Ishikawa (cell line): ENCODE measurements at regions not wholly inside any gene's neighbourhood (a gene's known extent, or its start where the extent isn't known, plus 50 kb on each side); places are given as distances from the start of the nearest gene placed in this dataset.

Experiments used
- CEBPB ChIP-seq: IDR thresholded peaks from 2 replicates; pipeline ENCODE4 v1.6.1; 2012
- CREB1 ChIP-seq: IDR thresholded peaks from 2 replicates; pipeline ENCODE4 v1.6.1; 2012; ENCODE audit warnings: low read depth
- EGR1 ChIP-seq: IDR thresholded peaks from 2 replicates; pipeline ENCODE4 v1.6.1; 2012
- EP300 ChIP-seq: IDR thresholded peaks from 2 replicates; pipeline ENCODE4 v1.6.1; 2012; ENCODE audit warnings: borderline replicate concordance
- FOXM1 ChIP-seq: IDR thresholded peaks from 2 replicates; pipeline ENCODE4 v1.6.1; 2012; ENCODE audit warnings: low read depth, borderline replicate concordance
- NFIC ChIP-seq: IDR thresholded peaks from 2 replicates; pipeline ENCODE4 v1.6.1; 2012
- RAD21 ChIP-seq: IDR thresholded peaks from 2 replicates; pipeline ENCODE4 v1.6.1; 2012; ENCODE audit warnings: low read depth
- TAF1 ChIP-seq: IDR thresholded peaks from 2 replicates; pipeline ENCODE4 v1.6.1; 2012; ENCODE audit warnings: low read depth, mild to moderate bottlenecking
- TCF12 ChIP-seq: IDR thresholded peaks from 2 replicates; pipeline ENCODE4 v1.6.1; 2012; ENCODE audit warnings: low read depth
- TEAD4 ChIP-seq: IDR thresholded peaks from 2 replicates; pipeline ENCODE4 v1.6.1; 2012
- YY1 ChIP-seq: IDR thresholded peaks from 2 replicates; pipeline ENCODE4 v1.6.1; 2012; ENCODE audit warnings: low read depth
- ZBTB7A ChIP-seq: IDR thresholded peaks from 2 replicates; pipeline ENCODE4 v1.6.1; 2012; ENCODE audit warnings: low read depth
- TF ChIP-seq, protein P1 (sequence below): IDR thresholded peaks from 2 replicates; pipeline ENCODE4 v1.6.1; 2012; ENCODE audit warnings: low read depth, mild to moderate bottlenecking
- TF ChIP-seq, protein P2 (sequence below): IDR thresholded peaks from 2 replicates; pipeline ENCODE4 v1.6.1; 2012
- TF ChIP-seq, protein P3 (sequence below): IDR thresholded peaks from 2 replicates; pipeline ENCODE4 v1.6.1; 2012

DNA sequence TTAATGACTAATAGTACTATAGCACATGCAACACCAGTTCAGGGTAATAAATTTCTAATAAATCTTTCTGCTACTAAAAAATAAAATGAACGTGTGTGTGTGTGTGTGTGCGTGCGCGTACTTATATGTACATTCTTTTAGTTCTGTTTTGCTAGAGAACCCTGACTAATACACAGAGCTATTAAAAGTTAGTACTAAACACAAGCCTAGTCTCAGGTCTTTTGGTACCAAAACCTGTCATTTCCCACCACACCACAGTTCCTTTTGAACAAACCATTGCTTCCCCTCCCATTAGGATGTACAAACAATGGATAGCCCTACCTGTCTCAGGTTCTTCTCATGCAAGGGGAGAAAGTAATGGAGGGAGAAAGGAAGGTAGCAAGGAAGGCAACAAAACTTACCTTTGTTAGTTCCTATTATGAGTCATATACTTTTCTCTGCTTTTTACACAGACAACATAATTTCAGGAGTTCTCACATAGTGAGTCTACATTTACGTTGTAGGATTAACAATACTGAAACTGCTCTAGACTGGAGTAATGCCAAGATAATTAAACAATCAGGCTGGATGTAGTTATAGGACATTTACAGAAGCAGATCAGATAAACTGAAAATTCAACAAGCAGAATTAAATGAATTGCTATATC, 427.2 kb downstream of the KCNJ3 start:
- TF ChIP-seq ZBTB7A: no peak

DNA sequence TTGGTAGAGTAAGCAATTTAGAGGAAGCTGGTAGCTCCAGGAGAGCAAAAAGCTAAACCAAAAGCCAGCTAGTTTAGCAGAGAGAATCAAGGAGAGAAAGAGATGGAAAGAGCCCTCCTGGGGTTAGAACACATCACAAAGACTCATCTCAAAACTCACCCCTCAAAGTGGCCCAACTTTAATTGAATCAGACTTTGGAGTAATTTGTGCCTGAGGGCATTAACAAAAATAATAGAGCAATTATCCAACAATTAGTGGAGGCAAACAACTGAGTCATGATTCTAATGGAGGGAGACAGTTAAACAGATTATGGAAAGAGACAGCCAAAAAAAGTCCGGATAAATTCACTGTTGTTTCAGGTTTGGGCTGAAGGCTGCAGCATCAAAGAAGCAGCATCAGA, 417.4 kb downstream of the KCNJ3 start:
- no peak for TF ChIP-seq ZBTB7A
- TF ChIP-seq CEBPB: no peak
- TF ChIP-seq EGR1: no peak
- TF ChIP-seq, protein P1, sequence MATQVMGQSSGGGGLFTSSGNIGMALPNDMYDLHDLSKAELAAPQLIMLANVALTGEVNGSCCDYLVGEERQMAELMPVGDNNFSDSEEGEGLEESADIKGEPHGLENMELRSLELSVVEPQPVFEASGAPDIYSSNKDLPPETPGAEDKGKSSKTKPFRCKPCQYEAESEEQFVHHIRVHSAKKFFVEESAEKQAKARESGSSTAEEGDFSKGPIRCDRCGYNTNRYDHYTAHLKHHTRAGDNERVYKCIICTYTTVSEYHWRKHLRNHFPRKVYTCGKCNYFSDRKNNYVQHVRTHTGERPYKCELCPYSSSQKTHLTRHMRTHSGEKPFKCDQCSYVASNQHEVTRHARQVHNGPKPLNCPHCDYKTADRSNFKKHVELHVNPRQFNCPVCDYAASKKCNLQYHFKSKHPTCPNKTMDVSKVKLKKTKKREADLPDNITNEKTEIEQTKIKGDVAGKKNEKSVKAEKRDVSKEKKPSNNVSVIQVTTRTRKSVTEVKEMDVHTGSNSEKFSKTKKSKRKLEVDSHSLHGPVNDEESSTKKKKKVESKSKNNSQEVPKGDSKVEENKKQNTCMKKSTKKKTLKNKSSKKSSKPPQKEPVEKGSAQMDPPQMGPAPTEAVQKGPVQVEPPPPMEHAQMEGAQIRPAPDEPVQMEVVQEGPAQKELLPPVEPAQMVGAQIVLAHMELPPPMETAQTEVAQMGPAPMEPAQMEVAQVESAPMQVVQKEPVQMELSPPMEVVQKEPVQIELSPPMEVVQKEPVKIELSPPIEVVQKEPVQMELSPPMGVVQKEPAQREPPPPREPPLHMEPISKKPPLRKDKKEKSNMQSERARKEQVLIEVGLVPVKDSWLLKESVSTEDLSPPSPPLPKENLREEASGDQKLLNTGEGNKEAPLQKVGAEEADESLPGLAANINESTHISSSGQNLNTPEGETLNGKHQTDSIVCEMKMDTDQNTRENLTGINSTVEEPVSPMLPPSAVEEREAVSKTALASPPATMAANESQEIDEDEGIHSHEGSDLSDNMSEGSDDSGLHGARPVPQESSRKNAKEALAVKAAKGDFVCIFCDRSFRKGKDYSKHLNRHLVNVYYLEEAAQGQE: no peak
- TF ChIP-seq RAD21: no peak
- no peak for TF ChIP-seq YY1
- TF ChIP-seq EP300: no peak
- TF ChIP-seq, protein P2, sequence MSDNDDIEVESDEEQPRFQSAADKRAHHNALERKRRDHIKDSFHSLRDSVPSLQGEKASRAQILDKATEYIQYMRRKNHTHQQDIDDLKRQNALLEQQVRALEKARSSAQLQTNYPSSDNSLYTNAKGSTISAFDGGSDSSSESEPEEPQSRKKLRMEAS: no peak
- no peak for TF ChIP-seq FOXM1
- TF ChIP-seq, protein P3, sequence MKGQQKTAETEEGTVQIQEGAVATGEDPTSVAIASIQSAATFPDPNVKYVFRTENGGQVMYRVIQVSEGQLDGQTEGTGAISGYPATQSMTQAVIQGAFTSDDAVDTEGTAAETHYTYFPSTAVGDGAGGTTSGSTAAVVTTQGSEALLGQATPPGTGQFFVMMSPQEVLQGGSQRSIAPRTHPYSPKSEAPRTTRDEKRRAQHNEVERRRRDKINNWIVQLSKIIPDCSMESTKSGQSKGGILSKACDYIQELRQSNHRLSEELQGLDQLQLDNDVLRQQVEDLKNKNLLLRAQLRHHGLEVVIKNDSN: no peak
- TF ChIP-seq TEAD4: no peak

DNA sequence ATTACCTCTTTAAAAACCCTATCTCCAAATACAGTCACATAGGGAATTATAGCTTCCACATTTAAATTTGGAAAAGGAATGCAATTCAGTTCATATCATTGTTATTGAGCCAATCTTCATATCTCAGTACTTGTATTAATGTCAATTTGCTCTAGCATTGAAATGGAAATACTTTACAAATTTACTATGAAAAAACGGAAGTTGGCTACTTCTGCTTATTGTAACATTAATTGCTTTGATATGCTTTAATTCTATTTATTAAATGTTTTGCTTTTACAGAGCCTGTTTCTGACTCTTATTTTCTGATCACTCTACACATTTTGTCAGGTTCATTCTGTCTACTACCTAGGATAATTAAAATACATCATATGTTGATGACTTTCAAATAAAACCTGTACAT, 412.6 kb downstream of the KCNJ3 start:
- TF ChIP-seq EP300 (no peak), ZBTB7A (no peak), NFIC (no peak), RAD21 (no peak), EGR1 (no peak), TCF12 (no peak), FOXM1 (no peak), YY1 (no peak), TAF1 (no peak)
- TF ChIP-seq, protein P2: no peak
- TF ChIP-seq, protein P1: no peak

DNA sequence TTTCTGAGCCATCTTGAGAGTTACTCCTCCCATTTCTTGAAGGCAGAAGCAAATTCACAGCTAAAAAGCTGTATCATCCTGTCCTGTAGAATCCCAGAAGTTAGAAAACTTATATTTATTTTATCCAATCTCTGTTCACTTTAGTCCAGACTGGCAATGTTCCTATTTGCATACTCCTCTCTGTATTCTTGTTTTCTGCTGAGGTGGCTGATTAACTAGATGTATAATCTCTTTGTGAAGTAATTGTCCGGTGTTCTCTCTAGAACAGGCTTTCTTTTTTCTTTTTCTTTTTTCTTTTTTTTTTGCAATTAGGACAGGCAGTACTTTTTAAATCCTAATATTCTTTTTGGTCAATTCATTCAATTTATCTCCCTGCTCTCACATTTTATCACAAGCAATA, 411.0 kb downstream of the KCNJ3 start:
- TF ChIP-seq TCF12: no peak
- no peak for TF ChIP-seq YY1
- no peak for TF ChIP-seq ZBTB7A
- TF ChIP-seq EGR1: no peak
- TF ChIP-seq NFIC: no peak
- no peak for TF ChIP-seq CEBPB
- no peak for TF ChIP-seq CREB1
- TF ChIP-seq, protein P2: no peak
- TF ChIP-seq, protein P1: no peak

DNA sequence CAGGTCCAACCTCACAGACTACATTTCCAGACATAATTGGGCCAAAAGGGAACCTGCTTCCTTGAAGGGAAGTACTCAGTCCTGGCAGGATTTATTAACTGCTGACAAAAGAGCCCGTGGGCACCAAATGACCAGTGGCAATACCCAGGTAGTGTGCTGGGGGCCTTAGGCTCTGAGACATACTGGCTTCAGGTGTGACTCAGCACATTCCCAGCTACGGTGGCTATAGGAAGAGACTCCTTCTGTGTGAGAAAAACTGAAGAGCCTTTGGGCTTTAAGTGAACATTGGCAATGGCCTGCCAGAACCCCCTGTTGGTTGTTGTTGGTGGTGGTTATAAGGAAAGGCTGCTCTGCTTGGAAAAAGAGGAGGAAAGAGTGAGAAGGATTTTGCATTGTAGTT, 401.8 kb downstream of the KCNJ3 start:
- TF ChIP-seq TEAD4 (no peak), CEBPB (no peak), RAD21 (no peak), EGR1 (no peak), TCF12 (no peak), TAF1 (no peak), ZBTB7A (no peak), YY1 (no peak), FOXM1 (no peak), EP300 (no peak), NFIC (no peak), CREB1 (no peak)
- TF ChIP-seq, protein P1: no peak
- TF ChIP-seq, protein P2: no peak
- TF ChIP-seq, protein P3: no peak
